ENCODE measurements at regions not wholly inside any gene's neighbourhood (a gene's known extent, or its start where the extent isn't known, plus 50 kb on each side); places are given as distances from the start of the nearest gene placed in this dataset.
A peak's percentile ranks its signal among the peaks of the same experiment; 100 is the strongest.

GRCh38 chr18:28457784-28458183, 280.9 kb upstream of the CDH2 start:
- 0 out of 2 replicates have a peak overlapping the region, but pooled peaks have one; percentile 6 for H2AFZ ChIP-seq (ENCODE audit: low read length)
- POLR2A ChIA-PET (ENCODE audit: partially characterized antibody): no interaction called here
- no peak for FAIRE-seq
- TF ChIP-seq ZNF274 (IDR thresholded peaks at IDR 0.05; ENCODE audit: borderline replicate concordance, extremely low read depth, low read length) (no peak), RXRA (IDR thresholded peaks at IDR 0.05; ENCODE audit: insufficient read depth, low read depth, low read length) (no peak), TEAD4 (IDR thresholded peaks at IDR 0.05; ENCODE audit: low read depth, low read length) (no peak), E2F6 (IDR thresholded peaks at IDR 0.05) (no peak), SIN3A (conservative IDR thresholded peaks at IDR 0.05 in 1 of 2, IDR thresholded peaks at IDR 0.05 in 1 of 2; ENCODE audit: low read depth in 1 of 2, low read length in 2 of 2) (no peak), CTBP2 (IDR thresholded peaks at IDR 0.05; ENCODE audit: borderline replicate concordance, insufficient read depth, insufficient read length, low read length) (no peak), SRF (IDR thresholded peaks at IDR 0.05; ENCODE audit: low read depth, low read length) (no peak), CHD1 (IDR thresholded peaks at IDR 0.05; ENCODE audit: low read depth, low read length) (no peak), SP2 (IDR thresholded peaks at IDR 0.05; ENCODE audit: low read length) (no peak), RAD21 (IDR thresholded peaks at IDR 0.05 in 1 of 2, conservative IDR thresholded peaks at IDR 0.05 in 1 of 2; ENCODE audit: low read depth in 2 of 2, low read length in 2 of 2) (no peak), TBP (IDR thresholded peaks at IDR 0.05; ENCODE audit: low read depth, low read length) (no peak), MAFK (IDR thresholded peaks at IDR 0.05; ENCODE audit: low read depth, low read length) (no peak), MAX (IDR thresholded peaks at IDR 0.05) (no peak), NANOG (IDR thresholded peaks at IDR 0.05; ENCODE audit: insufficient read depth, low read depth, low read length, poor library complexity, severe bottlenecking) (no peak)

More at GRCh38 chr18:28457784-28458183, 280.9 kb upstream of the CDH2 start:
- Histone ChIP-seq H3K14ac (ENCODE audit: insufficient read length) (no peak overlapping the region), H3K27ac (ENCODE audit: low read depth, low read length) (no peak overlapping the region), H3K9ac (replicated peaks in 1 of 4; ENCODE audit: extremely low read depth in 1 of 4, low read depth in 3 of 4, low read length in 3 of 4) (no peak overlapping the region), H3K23ac (ENCODE audit: insufficient read length) (no peak overlapping the region), H2BK5ac (ENCODE audit: low read depth, low read length) (no peak overlapping the region), H4K20me1 (replicated peaks in 1 of 2; ENCODE audit: control insufficient read depth in 1 of 2, insufficient read depth in 2 of 2, low read length in 2 of 2) (no peaks in the 10 kb centered on the region), H3K9me3 (ENCODE audit: insufficient read depth in 2 of 2, low read depth in 1 of 2, low read length in 1 of 2) (no peaks in the 10 kb centered on the region), H2AK5ac (ENCODE audit: low read depth, low read length) (no peak overlapping the region), H3K4me2 (ENCODE audit: insufficient read depth in 1 of 2, low read depth in 2 of 2, low read length in 2 of 2) (no peak overlapping the region), H3K56ac (replicated peaks; ENCODE audit: insufficient read length, low read depth, low read length) (no peak overlapping the region), H2BK15ac (ENCODE audit: low read length) (no peak overlapping the region), H3K4me1 (replicated peaks in 1 of 4; ENCODE audit: control insufficient read depth in 3 of 4, insufficient read depth in 4 of 4, low read length in 3 of 4) (no peaks in the 10 kb centered on the region), H4K91ac (replicated peaks; ENCODE audit: insufficient read length, low read length) (no peak overlapping the region), H3K18ac (ENCODE audit: extremely low read depth, low read length) (no peak overlapping the region), H3K79me1 (ENCODE audit: low read depth, low read length) (no peaks in the 10 kb centered on the region), H4K8ac (ENCODE audit: extremely low read depth, insufficient read depth, low read length) (no peak overlapping the region), H3K79me2 (ENCODE audit: control insufficient read depth in 1 of 2, insufficient read depth in 2 of 2, low read length in 2 of 2) (no peaks in the 10 kb centered on the region), H4K5ac (ENCODE audit: insufficient read length, low read depth, low read length) (no peak overlapping the region), H3K27me3 (replicated peaks in 1 of 4; ENCODE audit: control insufficient read depth in 3 of 4, extremely low read depth in 1 of 4, insufficient read depth in 3 of 4, low read length in 3 of 4) (no peaks in the 10 kb centered on the region), H3K36me3 (ENCODE audit: control insufficient read depth in 2 of 4, insufficient read depth in 4 of 4, low read length in 3 of 4) (no peaks in the 10 kb centered on the region), H3K23me2 (ENCODE audit: low read depth, low read length) (no peaks in the 10 kb centered on the region), H2BK120ac (replicated peaks; ENCODE audit: low read depth, low read length) (no peak overlapping the region), H3K4ac (replicated peaks; ENCODE audit: insufficient read length, low read depth, low read length) (no peak overlapping the region), H2BK20ac (ENCODE audit: low read length) (no peak overlapping the region), H3K4me3 (ENCODE audit: extremely low read depth in 1 of 4, insufficient read depth in 2 of 4, low read depth in 3 of 4, low read length in 4 of 4) (no peak overlapping the region), H2BK12ac (ENCODE audit: low read depth, low read length) (no peak overlapping the region)
- CTCF ChIA-PET (ENCODE audit: partially characterized antibody): interaction anchor here (0.6 to 1.4 kb wide), 4 partner anchors 11 to 374 kb away, joined by 3 read pairs; no protein-coding TSS in a partner anchor
- WGBS, 2 experiments (ENCODE audit: extremely low coverage in 1 of 2, insufficient coverage in 1 of 2, insufficient read length in 1 of 2, insufficient replicate concordance in 2 of 2, low coverage in 1 of 2, low lambda C conversion rate in 2 of 2, missing lambda C conversion rate in 1 of 2): 80% methylated on average over 2 of the region's 2 CpGs; no CpG with 5 or more reads in 1 of the 2 experiments
- DNase-seq (ENCODE audit: low read depth in 1 of 2, low spot score in 2 of 2): no peak
